GM19324 (cell line): ENCODE measurements at regions not wholly inside any gene's neighbourhood (a gene's known extent, or its start where the extent isn't known, plus 50 kb on each side); places are given as distances from the start of the nearest gene placed in this dataset.

Experiments
- ATAC-seq: cut with Tn5 transposase; IDR thresholded peaks from one replicate; pipeline ENCODE4 v1.9.1; 2021; ENCODE audit warnings: mild to moderate bottlenecking, moderate library complexity; ENCODE audit not compliant: unreplicated experiment, low FRiP score

DNA sequence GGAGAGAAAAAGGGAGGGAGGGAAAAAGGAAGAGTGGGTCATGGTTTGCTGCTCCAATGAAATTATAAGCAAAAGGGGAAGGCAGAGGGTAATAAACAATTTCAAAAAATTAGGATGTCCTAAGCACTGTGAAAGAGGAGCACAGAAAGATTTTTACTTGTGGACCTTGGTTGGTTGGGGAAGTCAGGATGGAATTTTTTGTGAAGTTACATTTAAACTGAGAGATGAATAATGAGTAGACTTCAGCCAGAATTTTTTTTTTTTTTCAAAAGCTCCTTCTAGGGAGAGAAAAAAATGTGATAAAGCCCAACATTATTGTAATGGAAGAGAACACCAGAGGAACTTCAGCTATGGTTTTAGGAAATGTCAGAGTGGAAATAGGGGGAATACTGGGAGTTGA lies 515.9 kb upstream of the PAPPA start:
- no peak for ATAC-seq

DNA sequence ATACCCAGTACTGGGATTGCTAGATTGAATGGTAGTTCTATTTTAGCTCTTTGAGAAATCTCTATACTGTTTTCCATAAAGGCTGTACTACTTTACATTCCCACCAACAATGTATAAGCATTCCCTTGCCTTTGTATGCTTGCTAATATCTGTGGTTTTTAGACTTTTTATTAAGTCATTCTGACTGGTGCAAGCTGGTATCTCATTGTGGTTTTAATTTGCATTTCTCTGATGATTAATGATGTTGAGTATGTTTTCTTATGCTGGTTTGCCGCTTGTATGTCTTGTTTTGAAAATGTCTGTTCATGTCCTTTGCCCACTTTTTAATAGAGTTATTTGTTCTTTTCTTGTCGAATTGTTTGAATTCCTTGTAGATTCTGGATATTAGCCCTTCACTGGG lies 512.7 kb upstream of the PAPPA start:
- no peak for ATAC-seq

DNA sequence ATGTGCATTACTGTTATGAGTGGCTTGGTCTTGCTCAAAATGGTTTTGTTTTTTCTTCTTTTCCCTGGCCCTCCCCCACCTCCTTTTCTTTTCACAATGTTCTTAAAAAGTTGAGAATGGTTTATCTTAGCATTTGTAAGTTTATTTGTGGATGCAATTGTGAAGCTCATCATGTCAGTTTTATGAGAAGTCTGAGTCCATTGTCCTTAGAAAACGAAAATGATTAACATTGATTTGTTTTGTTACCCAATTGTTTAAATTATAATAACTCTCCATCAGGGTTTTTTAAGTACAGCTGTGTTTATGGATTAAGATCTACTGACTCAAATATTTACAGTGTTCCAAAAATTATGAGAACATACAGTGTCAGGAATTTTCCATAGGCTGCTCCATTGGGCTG lies 511.3 kb upstream of the PAPPA start:
- no peak for ATAC-seq

DNA sequence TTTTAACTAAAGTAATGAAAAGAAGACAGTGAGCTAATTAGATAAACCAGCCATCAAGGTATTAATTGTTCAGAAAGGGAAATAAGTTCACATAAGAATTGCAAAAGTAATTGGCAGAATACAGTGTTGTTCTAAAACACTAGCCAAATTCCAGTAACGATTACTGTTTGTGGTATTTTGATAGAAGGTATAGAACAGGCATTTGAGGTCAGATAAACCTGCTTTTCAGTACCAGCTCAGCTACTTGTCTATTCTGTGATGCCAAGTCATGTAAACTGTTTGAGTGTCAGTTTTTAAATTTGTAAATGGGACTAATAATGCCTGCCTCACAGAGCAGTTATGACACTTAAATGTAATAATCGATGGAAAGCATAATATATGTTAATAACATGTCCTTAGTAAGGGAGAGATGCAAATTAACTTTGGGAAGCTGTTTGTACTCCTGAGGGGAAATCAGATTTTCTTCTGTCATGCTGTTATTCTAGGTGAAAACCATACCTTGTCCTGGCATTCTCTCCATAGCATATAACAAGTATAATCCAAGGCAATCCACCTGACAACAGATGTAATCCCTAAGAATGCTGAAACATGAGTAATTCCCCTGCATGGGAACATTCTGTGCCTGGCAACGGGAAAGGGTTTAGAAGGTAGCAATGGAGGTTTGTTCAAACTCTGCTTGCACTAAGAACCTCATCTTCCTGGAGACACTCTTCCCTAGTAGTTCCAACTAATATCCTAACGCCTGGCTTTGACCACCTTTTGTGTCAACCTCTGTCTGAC lies 509.5 kb upstream of the PAPPA start:
- ATAC-seq = no peak

DNA sequence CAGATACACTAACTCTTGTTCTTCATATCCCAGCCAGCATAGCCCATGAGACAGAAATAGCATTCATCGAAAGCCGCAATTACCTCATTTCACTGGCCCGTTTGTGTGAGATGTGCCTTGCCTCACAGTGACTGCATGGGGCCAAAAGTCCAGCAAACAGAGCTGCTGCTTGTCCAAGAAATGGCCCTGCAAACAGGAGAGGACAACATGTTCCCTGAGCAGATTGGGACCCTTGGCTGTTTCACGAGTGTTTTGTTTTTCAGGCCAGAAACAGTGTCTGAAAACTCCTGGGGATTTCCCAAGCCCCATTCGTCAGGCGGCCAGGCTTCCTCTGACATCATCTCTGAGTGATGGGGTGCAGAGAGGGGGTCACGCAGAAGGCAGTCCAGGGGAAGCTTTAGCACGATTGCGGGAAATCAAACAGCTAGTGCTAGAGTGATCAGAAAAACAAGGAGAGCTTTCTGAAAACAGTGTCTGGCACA lies 503.6 kb upstream of the PAPPA start:
- no peak for ATAC-seq

DNA sequence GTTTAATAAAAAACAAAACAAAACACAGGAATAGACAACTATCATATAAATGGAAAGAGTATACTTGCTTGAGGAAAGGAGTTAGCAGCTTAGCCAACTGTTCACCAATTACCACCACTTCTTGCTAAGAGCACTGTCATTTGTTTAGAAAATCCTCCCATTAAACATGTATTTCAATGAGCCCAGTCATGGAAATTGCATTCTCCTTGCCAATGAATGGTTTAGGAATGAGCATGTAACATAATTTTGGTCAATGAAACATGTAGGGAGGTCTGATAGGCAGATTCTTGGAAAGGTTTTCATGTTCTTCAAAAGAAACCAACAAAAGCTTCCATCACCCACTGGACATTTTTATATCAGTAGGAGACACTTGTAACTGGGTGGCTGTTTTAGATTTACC lies 502.8 kb upstream of the PAPPA start:
- ATAC-seq = no peak

DNA sequence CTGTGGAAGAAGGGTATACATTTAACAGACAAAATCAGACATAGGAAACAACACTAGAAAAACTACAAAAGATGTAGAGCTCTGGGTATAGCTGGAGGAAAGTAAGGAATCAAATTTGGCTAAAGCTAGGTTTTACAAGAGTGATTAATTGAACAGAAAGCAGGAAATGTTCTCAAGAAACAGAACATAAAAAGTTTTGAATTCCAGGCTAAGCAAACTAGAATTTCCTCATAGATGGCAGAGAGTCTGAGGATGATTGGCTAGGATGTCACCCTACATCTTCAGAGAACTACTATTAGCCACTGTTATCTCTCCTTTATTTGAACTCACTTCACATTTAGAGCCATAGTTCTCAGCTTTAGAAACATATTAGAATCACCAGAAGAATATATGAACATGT lies 502.1 kb upstream of the PAPPA start:
- no peak for ATAC-seq

DNA sequence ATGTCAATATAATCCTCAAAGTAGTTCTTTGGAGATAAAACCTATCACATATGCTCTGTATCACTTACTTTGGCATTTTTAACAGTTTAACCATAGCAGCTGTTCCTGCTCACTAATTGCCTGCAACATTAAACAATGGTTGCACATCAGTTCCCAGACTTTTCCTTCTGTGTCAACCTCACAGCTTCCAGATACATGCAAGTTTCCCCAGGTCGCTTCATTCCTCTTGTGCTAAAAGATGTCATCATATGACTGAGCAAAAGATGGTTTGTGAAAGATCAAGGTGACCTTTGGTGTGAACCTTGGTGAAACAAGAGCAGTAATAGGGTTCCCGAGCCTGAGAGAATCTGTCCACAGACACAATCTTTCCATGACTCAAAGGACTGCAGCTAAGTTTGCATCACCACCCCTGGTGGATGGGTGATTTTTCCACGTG lies 500.4 kb upstream of the PAPPA start:
- ATAC-seq = no peak

DNA sequence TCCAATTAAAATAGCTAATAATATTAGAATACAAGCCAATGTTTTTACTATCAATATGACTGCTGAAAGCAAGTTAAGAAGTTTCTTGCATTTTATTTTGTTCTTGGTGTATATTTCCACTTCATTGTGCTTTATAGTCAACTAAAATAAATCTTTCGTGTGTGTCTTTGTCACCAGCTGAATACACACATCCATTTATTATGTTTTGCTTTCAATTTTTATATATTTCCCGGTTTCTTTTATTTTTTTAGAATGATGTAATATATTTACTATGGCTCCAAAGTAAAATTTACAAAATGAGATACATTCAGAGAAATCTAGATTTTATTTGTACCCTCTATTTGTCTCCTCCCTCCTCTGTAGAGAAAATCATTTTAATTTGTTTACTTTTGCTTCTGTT lies 495.9 kb upstream of the PAPPA start:
- ATAC-seq = no peak

DNA sequence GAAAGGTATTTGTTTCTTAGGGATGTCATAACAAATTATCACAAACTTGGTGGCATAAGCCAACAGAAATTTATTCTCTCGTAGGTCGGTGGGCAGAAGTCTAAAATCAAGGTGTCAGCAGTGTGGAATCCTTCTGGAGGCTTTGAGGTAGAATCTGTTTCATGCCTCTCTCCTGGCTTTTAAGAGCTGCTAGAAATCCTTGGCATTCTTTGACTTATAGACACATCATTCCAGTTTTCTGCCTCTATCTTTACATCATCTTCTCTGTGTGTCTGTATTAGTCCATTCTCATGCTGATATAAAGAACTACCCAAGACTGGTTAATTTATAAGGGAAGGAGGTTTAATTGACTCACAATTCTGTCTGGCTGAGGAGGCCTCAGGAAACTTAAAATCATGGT lies 488.1 kb upstream of the PAPPA start:
- ATAC-seq = no peak

DNA sequence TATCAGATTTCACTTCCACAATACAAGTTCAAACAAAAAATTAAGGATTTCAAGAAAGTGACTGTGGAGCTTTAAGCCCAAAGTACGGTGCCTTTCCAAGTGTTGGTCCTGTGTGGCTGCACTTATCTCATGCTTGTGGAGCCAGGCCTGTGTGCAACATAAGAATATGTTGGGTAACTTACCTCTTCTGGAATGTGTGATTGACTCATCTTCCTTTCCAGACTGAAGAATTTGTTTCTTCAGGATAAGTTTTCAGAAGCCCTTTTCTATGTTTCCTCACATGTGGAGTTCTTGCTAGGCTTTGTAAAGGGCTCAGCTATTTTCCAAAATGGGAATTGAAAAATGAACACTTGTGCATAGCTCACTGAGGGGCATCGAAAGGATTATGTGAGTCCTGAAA lies 485.1 kb upstream of the PAPPA start:
- ATAC-seq = no peak

DNA sequence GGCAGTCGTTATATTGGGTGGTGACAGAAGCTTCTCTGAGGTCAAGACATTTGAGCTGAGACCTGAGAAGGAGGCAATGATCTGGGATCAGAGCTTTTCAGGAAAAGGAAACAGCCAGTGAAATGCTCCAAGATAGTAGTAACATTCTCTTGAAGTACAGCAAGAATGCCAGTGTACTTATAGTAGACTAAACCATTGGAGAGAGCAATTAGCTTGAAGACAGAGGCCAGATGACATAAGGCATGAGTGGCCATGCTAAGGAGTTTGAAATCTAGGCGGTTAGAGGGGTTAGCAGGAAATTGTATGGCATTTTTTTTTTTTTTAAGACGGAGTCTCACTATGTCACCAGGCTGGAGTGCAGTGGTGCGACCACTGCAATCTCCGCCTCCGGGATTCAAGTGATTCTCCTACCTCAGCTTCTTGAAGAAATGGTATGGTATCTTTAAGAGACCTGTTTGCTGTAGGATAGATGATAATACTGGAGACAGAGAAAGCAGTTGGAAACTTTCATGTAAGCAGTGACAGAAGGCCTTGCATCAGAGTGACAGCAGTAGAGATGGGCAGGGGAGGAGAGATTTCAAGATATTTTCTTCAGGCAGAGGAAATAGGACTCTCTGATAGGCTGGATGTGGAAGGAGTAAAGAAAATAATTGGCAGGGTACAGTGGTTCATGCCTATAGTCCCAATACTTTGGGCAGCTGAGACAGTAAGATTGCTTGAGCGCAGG lies 482.2 kb upstream of the PAPPA start:
- ATAC-seq = no peak

DNA sequence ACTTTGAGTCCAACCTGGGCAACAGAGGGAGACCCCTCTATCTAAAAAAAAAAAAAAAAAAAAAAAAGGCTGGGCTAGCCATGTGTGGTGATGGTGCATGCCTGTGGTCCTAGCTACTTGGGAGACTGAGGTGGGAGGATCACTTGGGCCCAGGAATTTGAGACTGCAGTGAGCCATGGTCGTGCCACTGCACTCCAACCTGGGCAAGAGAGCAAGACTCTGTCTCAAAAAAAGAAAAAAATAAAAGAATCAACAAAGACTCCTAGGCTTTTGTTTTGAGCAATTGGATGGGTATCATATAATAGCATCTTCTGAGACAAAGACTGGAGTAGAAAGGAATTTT lies 481.7 kb upstream of the PAPPA start:
- no peak for ATAC-seq

DNA sequence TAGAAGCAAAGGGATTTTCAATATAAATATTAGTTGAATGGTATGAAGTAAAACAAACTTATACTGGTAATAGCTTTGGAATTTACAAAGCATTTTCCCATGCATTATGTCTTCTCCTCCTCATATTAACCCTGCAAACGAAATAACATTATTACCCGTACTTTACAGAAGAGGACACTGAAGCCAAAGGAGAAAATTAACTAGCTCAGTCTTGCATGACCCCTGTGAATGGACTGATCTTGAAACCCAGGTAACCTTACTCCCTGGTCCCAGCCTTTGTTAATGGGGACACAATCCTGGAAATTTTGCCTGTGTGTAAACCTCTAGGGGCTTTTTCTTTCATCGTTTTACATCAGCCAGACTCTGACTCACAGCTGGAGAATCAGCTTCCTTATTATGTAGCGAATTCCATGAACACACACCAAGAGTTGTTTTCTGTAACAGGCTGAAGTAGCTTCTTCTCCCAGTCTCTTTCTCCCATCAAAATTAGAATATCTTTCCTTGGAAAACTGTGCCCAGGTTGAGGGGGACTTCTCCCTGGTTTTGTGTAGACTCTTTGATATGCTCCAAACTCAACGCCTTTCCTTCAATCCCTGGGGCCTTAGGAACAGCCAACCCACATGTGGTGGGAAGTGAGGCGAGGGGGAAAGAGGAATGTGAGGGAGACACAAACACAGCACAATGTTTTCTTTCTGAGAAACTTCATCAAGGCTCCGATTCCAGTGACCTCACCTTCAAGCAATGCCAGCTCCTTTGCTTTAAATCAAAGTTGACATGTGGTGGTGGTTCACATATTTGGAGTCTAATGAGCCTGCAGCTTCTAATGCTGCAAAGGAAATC lies 480.9 kb upstream of the PAPPA start:
- ATAC-seq = no peak

DNA sequence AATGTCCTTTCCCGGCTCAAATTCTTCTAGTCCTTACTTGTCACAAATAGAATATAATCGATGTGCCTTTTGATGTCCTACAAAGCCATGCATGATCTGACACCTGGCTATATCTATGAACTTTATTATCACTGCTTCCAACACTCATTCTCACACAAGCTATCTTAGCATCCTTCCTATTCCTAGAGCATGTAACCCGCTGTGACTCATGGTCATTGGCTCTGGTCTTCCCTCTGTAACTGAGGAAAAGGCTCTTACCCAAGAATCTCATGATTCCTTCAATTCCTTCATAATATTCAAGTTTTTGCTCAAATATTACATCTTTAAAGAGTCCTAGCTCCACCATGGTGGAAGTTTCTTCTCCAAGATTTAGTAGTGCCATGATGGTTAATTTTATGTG lies 480.0 kb upstream of the PAPPA start:
- ATAC-seq = no peak

DNA sequence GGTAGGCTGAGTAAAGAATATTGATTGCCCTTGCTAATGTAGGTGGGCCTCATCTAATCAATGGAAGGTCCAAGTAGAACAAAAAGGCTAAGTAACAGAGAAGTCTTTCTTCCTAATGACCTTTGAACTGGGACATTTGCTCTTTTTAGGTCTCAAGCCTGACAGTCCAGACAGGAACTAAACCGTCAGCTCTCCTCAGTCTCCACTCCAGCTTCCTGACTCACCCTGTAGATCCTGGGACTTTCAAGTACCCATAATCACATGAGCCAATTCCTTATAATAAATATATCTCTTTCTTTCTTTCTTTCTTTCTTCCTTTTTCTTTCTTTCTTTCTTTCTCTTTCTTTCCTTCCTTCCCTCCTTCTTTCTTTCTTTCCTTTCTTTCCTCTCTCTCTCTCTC lies 479.5 kb upstream of the PAPPA start:
- ATAC-seq = no peak

DNA sequence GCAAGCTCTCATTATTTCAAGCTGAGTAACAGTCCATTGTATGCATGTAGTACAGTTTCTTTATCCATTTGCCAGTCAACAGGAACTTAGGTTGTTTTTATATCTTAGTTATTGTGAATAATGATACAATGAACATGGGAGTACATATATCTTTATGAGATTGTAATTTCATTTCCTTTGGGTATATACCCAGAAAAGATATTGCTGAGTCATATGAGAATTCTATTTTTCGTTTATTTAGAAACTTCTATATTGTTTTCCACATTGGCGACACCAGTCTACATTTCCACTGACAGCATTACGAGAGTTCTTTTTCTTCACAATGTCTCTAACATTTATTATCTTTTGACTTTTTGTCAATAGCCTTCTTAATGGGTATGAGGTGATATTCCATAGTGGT lies 477.8 kb upstream of the PAPPA start:
- ATAC-seq = no peak

DNA sequence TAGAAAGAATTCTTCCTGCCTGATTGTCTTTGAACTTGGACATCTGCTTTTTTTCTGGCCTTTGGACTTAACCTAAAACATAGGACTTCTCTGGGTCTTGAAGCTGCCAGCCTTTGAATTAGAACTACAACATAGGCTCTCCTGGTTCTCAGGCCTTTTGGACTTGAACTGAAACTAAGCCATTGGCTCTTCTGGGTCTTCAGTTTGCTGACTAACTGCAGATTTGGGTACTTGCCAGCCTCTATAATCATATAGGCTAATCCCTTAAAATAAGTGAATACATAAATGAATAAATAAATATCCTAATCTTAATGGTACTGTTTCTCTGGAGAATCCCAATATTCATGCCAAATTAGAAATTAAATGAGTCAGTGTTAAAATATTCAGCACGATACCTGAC lies 473.4 kb upstream of the PAPPA start:
- no peak for ATAC-seq

DNA sequence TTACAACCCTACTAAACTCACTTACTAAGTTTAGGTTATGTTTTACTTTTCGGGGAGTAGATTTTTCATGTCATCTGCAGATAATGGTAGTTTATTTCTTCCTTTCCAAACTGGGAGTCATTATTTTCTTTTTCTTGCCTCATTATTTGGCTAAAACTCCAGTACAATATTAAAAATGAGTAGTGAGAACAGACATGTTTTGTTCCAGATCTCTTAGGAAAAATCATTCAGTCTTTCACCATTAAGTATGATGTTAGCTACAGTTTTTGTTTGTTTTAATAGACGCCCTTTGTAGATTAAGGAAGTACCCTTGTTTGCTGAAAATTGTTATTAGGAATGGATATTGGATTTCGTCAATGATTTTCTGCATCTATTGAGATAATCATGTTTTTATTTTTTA lies 472.0 kb upstream of the PAPPA start:
- no peak for ATAC-seq

DNA sequence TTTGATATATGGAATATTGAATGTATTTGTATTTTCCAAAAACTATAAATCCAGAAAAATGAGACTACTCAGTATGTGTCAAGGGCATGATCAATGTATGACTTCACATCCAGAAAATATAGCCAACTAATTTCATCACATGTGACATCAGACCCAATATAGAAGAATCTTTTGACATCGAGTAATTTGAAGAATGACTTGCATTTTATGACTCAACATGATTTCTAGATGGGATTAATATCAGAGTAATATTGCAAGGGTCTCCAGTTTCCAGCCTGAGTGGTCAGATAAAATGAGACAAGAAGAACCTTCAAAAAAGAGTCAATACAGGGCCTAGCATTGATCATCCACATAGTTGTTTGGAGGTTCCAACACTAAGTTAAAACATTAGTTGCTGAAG lies 467.5 kb upstream of the PAPPA start:
- ATAC-seq = no peak

DNA sequence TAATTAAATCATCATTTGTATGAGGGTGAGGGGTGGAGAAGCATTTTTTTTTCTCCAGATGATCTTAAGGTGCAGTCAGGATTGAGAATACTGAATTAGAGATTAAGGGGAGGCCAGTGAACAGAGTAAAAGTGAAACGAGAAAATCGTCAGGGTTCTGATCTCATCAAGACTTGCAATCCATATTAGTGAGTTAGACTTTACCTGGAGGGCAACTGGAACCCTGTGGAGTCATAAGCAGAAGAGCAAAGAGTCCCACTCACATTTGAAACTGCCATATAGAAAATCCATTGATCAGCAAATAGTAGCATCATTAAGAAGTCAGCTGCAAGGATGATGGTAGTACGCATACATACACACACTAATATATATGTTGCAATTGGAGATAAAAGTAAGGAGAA lies 466.2 kb upstream of the PAPPA start:
- no peak for ATAC-seq
